ENCODE measurements at regions not wholly inside any gene's neighbourhood (a gene's known extent, or its start where the extent isn't known, plus 50 kb on each side); places are given as distances from the start of the nearest gene placed in this dataset.

- TF ChIP-seq CTCF (IDR thresholded peaks at IDR 0.05; ENCODE audit: low read depth, low read length, missing input control): no peak
- TF ChIP-seq ZBTB33 (IDR thresholded peaks at IDR 0.05): no peak
- TF ChIP-seq, protein P1, sequence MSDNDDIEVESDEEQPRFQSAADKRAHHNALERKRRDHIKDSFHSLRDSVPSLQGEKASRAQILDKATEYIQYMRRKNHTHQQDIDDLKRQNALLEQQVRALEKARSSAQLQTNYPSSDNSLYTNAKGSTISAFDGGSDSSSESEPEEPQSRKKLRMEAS (IDR thresholded peaks at IDR 0.05): no peak
- TF ChIP-seq TAF1 (conservative IDR thresholded peaks at IDR 0.05): no peak
- no peak for TF ChIP-seq YY1 (IDR thresholded peaks at IDR 0.05)
- TF ChIP-seq, protein P2, sequence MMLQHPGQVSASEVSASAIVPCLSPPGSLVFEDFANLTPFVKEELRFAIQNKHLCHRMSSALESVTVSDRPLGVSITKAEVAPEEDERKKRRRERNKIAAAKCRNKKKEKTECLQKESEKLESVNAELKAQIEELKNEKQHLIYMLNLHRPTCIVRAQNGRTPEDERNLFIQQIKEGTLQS (IDR thresholded peaks at IDR 0.05): no peak
- TF ChIP-seq REST (IDR thresholded peaks at IDR 0.05): no peak
Measured at GRCh38 chr10:61608255-61609033, 54.3 kb upstream of the CABCOCO1 start.
